T-helper 2 cell treated with Interferon-gamma antibody and Interleukin-4, amounts not matched to agents 5 μg/mL and 100 μg/mL, for 36 hours (primary cell): ENCODE measurements at regions not wholly inside any gene's neighbourhood (a gene's known extent, or its start where the extent isn't known, plus 50 kb on each side); places are given as distances from the start of the nearest gene placed in this dataset.
"Not testable (repeated sequence)": the region's sequence is repeated elsewhere in the genome, so short reads cannot be mapped to it uniquely, and the experiment has no call there.

Experiments used
- DNase-seq: peaks from one replicate; pipeline ENCODE4 v3.0.0; 2021; ENCODE audit warnings: low spot score
- H3K27ac Mint-ChIP-seq: one replicate; pipeline ENCODE4 v1.8.0; 2021; ENCODE audit warnings: mild to moderate bottlenecking, mixed read lengths
- H3K27me3 Mint-ChIP-seq: one replicate; pipeline ENCODE4 v1.8.0; 2021; ENCODE audit warnings: low read depth, mixed read lengths
- H3K36me3 Mint-ChIP-seq: one replicate; pipeline ENCODE4 v1.8.0; 2021; ENCODE audit warnings: low read depth, mixed read lengths
- H3K4me1 Mint-ChIP-seq: one replicate; pipeline ENCODE4 v1.8.0; 2021; ENCODE audit warnings: low read depth, mixed read lengths
- H3K4me3 Mint-ChIP-seq: one replicate; pipeline ENCODE4 v1.8.0; 2022; ENCODE audit warnings: mild to moderate bottlenecking, moderate library complexity, mixed read lengths
- H3K9me3 Mint-ChIP-seq: one replicate; pipeline ENCODE4 v1.8.0; 2021; ENCODE audit warnings: mixed read lengths

- DNase-seq, result no peak
- Mint-ChIP-seq H3K4me1 (peaks cover 3% of the 10 kb centered on the region), H3K9me3 (peaks cover 2% of the 10 kb centered on the region), H3K27me3 (no peaks in the 10 kb centered on the region), H3K36me3 (no peaks in the 10 kb centered on the region), H3K27ac (no peak overlapping the region), H3K4me3 (no peak overlapping the region)
These were observed 92.5 kb upstream of the MED13L start for GRCh38 chr12:116370004-116370404.

- Mint-ChIP-seq H3K4me1 (no peaks in the 10 kb centered on the region), H3K36me3 (no peaks in the 10 kb centered on the region), H3K27ac (no peak overlapping the region), H3K9me3 (peaks cover 10% of the 10 kb centered on the region), H3K27me3 (no peaks in the 10 kb centered on the region), H3K4me3 (no peak overlapping the region)
- DNase-seq, result no peak
These were observed 93.5 kb upstream of the MED13L start for GRCh38 chr12:116370886-116371580.

GRCh38 chr12:116372815-116373214, 95.3 kb upstream of the MED13L start:
- Mint-ChIP-seq H3K36me3 (no peaks in the 10 kb centered on the region), H3K4me1 (no peaks in the 10 kb centered on the region), H3K27me3 (no peaks in the 10 kb centered on the region), H3K4me3 (no peak overlapping the region), H3K9me3 (peaks cover 10% of the 10 kb centered on the region), H3K27ac (no peak overlapping the region)
- DNase-seq, result no peak

GRCh38 chr12:116373572-116374206, 96.2 kb upstream of the MED13L start:
- H3K27me3 Mint-ChIP-seq, result no peaks in the 10 kb centered on the region
- peaks cover 10% of the 10 kb centered on the region for H3K9me3 Mint-ChIP-seq
- no peaks in the 10 kb centered on the region for H3K4me1 Mint-ChIP-seq
- no peak overlapping the region for H3K27ac Mint-ChIP-seq
- no peaks in the 10 kb centered on the region for H3K36me3 Mint-ChIP-seq
- no peak overlapping the region for H3K4me3 Mint-ChIP-seq
- no peak for DNase-seq

GRCh38 chr12:116374207-116374606, 96.7 kb upstream of the MED13L start:
- DNase-seq, result no peak
- Mint-ChIP-seq H3K36me3 (no peaks in the 10 kb centered on the region), H3K9me3 (peaks cover 10% of the 10 kb centered on the region), H3K4me1 (no peaks in the 10 kb centered on the region), H3K27me3 (no peaks in the 10 kb centered on the region), H3K4me3 (no peak overlapping the region), H3K27ac (no peak overlapping the region)

- Mint-ChIP-seq H3K9me3 (peaks cover 10% of the 10 kb centered on the region), H3K27me3 (no peaks in the 10 kb centered on the region), H3K4me1 (no peaks in the 10 kb centered on the region), H3K36me3 (no peaks in the 10 kb centered on the region), H3K4me3 (no peak overlapping the region), H3K27ac (no peak overlapping the region)
- no peak for DNase-seq
These were observed 97.9 kb upstream of the MED13L start for GRCh38 chr12:116375278-116375842.

GRCh38 chr12:116376354-116377193, 99.1 kb upstream of the MED13L start:
- Mint-ChIP-seq H3K27ac (no peak overlapping the region), H3K4me3 (no peak overlapping the region), H3K36me3 (no peaks in the 10 kb centered on the region), H3K27me3 (no peaks in the 10 kb centered on the region), H3K9me3 (peaks cover 10% of the 10 kb centered on the region), H3K4me1 (no peaks in the 10 kb centered on the region)
- DNase-seq, result peak; percentile 12

- not testable (repeated sequence) for H3K4me1 Mint-ChIP-seq, H3K27me3 Mint-ChIP-seq, H3K4me3 Mint-ChIP-seq, H3K27ac Mint-ChIP-seq, H3K9me3 Mint-ChIP-seq, H3K36me3 Mint-ChIP-seq, DNase-seq
These were observed 99.7 kb upstream of the MED13L start for GRCh38 chr12:116377194-116377571.

GRCh38 chr12:116378002-116378401, 100.5 kb upstream of the MED13L start:
- no peak overlapping the region for H3K4me3 Mint-ChIP-seq
- no peaks in the 10 kb centered on the region for H3K36me3 Mint-ChIP-seq
- H3K9me3 Mint-ChIP-seq, result peaks cover 10% of the 10 kb centered on the region
- no peak for DNase-seq
- H3K27ac Mint-ChIP-seq, result no peak overlapping the region
- no peaks in the 10 kb centered on the region for H3K4me1 Mint-ChIP-seq
- H3K27me3 Mint-ChIP-seq, result peaks cover 3% of the 10 kb centered on the region

- Mint-ChIP-seq H3K27ac (no peak overlapping the region), H3K36me3 (no peaks in the 10 kb centered on the region), H3K27me3 (peaks cover 6% of the 10 kb centered on the region), H3K9me3 (peaks cover 7% of the 10 kb centered on the region), H3K4me1 (peaks cover 2% of the 10 kb centered on the region), H3K4me3 (no peak overlapping the region)
- DNase-seq, result no peak
These were observed 102.6 kb upstream of the MED13L start for GRCh38 chr12:116380108-116380507.

- H3K27ac Mint-ChIP-seq, H3K27me3 Mint-ChIP-seq, H3K9me3 Mint-ChIP-seq, H3K4me1 Mint-ChIP-seq, DNase-seq, H3K4me3 Mint-ChIP-seq, H3K36me3 Mint-ChIP-seq: not testable (repeated sequence)
These were observed 103.2 kb upstream of the MED13L start for GRCh38 chr12:116380740-116381139.

GRCh38 chr12:116381240-116381743, 103.8 kb upstream of the MED13L start:
- no peak overlapping the region for H3K27ac Mint-ChIP-seq
- H3K4me1 Mint-ChIP-seq, result peaks cover 3% of the 10 kb centered on the region
- no peak overlapping the region for H3K4me3 Mint-ChIP-seq
- no peaks in the 10 kb centered on the region for H3K9me3 Mint-ChIP-seq
- no peak for DNase-seq
- no peaks in the 10 kb centered on the region for H3K36me3 Mint-ChIP-seq
- H3K27me3 Mint-ChIP-seq, result peaks cover 6% of the 10 kb centered on the region

GRCh38 chr12:116381744-116382685, 104.5 kb upstream of the MED13L start:
- no peak overlapping the region for H3K4me3 Mint-ChIP-seq
- H3K4me1 Mint-ChIP-seq, result peaks cover 3% of the 10 kb centered on the region
- no peaks in the 10 kb centered on the region for H3K9me3 Mint-ChIP-seq
- no peaks in the 10 kb centered on the region for H3K36me3 Mint-ChIP-seq
- H3K27me3 Mint-ChIP-seq, result peaks cover 6% of the 10 kb centered on the region
- DNase-seq, result no peak
- no peak overlapping the region for H3K27ac Mint-ChIP-seq
